WTC11 (cell line): ENCODE measurements at regions not wholly inside any gene's neighbourhood (a gene's known extent, or its start where the extent isn't known, plus 50 kb on each side); places are given as distances from the start of the nearest gene placed in this dataset.
"Not testable (repeated sequence)": the region's sequence is repeated elsewhere in the genome, so short reads cannot be mapped to it uniquely, and the experiment has no call there.

Experiments used
- CREB1 ChIP-seq: sonication (generic); formaldehyde crosslinking; IDR thresholded peaks from 2 replicates; pipeline ENCODE4 v1.8.0; 2023; ENCODE audit warnings: mild to moderate bottlenecking, missing genetic modification reagents
- FOXK1 ChIP-seq: sonication (generic); formaldehyde crosslinking; IDR thresholded peaks from 2 replicates; pipeline ENCODE4 v1.8.0; 2022; ENCODE audit warnings: mild to moderate bottlenecking, moderate library complexity, missing genetic modification reagents
- GABPB1 ChIP-seq: sonication (generic); formaldehyde crosslinking; IDR thresholded peaks from 2 replicates; pipeline ENCODE4 v1.8.1; 2023; ENCODE audit warnings: mild to moderate bottlenecking, missing genetic modification reagents
- TEAD1 ChIP-seq: sonication (generic); formaldehyde crosslinking; IDR thresholded peaks from 2 replicates; pipeline ENCODE4 v1.8.0; 2022; ENCODE audit warnings: mild to moderate bottlenecking, missing genetic modification reagents
- ZNF219 ChIP-seq: sonication (generic); formaldehyde crosslinking; IDR thresholded peaks from 2 replicates; pipeline ENCODE4 v1.8.0; 2023; ENCODE audit warnings: missing genetic modification reagents, mild to moderate bottlenecking, borderline replicate concordance
- TF ChIP-seq, protein P1 (sequence below): fragments of 200-600 bp; IDR thresholded peaks from 2 replicates; pipeline ENCODE4 v1.8.0; 2022; ENCODE audit warnings: antibody characterized with exemption
- TF ChIP-seq, protein P2 (sequence below): sonication (generic); formaldehyde crosslinking; IDR thresholded peaks from 2 replicates; pipeline ENCODE4 v1.8.1; 2023; ENCODE audit warnings: mild to moderate bottlenecking, missing genetic modification reagents, borderline replicate concordance
- TF ChIP-seq, protein P3 (sequence below): sonication (generic); formaldehyde crosslinking; IDR thresholded peaks from 2 replicates; pipeline ENCODE4 v1.8.1; 2022; ENCODE audit warnings: low read depth, missing genetic modification reagents, borderline replicate concordance
- TF ChIP-seq, protein P4 (sequence below): fragments of 250-450 bp; sonication (Bioruptor Pico); IDR thresholded peaks from 2 replicates; pipeline ENCODE4 v1.9.0; 2021; ENCODE audit warnings: mild to moderate bottlenecking, borderline replicate concordance
- TF ChIP-seq, protein P5 (sequence below): sonication (generic); formaldehyde crosslinking; conservative IDR thresholded peaks from 2 replicates; pipeline ENCODE4 v1.8.1; 2023; ENCODE audit warnings: mild to moderate bottlenecking, low read depth, missing genetic modification reagents, moderate library complexity
- TF ChIP-seq, protein P6 (sequence below): fragments of 250-450 bp; sonication (Bioruptor Pico); IDR thresholded peaks from 2 replicates; pipeline ENCODE4 v1.9.0; 2021; ENCODE audit warnings: mild to moderate bottlenecking
- TF ChIP-seq, protein P7 (sequence below): sonication (generic); formaldehyde crosslinking; IDR thresholded peaks from 2 replicates; pipeline ENCODE4 v1.8.1; 2023; ENCODE audit warnings: mild to moderate bottlenecking, missing genetic modification reagents, moderate library complexity
- TF ChIP-seq, protein P8 (sequence below): fragments of 250-450 bp; sonication (Bioruptor Pico); conservative IDR thresholded peaks from 2 replicates; pipeline ENCODE4 v1.9.0; 2021; ENCODE audit warnings: mild to moderate bottlenecking

DNA sequence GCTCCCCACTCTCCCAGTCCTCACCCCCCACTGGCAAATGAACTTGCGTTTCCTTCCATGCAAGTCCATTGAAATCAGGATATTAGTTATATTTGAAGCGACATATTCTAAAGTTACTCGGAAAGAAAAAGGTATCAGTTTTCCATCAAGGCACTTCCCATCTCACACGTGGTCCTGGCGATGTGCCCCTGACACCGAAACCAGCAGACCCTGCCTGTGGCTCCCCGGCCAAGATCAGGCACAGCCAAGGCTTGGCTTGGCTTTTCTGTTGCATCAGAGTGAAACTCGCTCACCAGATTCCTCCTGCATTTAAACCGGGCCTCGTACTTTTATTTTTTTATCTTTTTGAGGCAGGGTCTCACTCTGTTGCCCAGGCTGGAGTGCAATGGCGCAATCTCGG is 195.1 kb downstream of the NPIPB11 start:
- not testable (repeated sequence) for TF ChIP-seq FOXK1 (CRISPR knock-in tag); ZNF219 (CRISPR knock-in tag); GABPB1; TEAD1 (CRISPR knock-in tag); CREB1 (CRISPR knock-in tag)
- TF ChIP-seq, protein P1, sequence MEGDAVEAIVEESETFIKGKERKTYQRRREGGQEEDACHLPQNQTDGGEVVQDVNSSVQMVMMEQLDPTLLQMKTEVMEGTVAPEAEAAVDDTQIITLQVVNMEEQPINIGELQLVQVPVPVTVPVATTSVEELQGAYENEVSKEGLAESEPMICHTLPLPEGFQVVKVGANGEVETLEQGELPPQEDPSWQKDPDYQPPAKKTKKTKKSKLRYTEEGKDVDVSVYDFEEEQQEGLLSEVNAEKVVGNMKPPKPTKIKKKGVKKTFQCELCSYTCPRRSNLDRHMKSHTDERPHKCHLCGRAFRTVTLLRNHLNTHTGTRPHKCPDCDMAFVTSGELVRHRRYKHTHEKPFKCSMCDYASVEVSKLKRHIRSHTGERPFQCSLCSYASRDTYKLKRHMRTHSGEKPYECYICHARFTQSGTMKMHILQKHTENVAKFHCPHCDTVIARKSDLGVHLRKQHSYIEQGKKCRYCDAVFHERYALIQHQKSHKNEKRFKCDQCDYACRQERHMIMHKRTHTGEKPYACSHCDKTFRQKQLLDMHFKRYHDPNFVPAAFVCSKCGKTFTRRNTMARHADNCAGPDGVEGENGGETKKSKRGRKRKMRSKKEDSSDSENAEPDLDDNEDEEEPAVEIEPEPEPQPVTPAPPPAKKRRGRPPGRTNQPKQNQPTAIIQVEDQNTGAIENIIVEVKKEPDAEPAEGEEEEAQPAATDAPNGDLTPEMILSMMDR: not testable (repeated sequence)
- TF ChIP-seq, protein P2, sequence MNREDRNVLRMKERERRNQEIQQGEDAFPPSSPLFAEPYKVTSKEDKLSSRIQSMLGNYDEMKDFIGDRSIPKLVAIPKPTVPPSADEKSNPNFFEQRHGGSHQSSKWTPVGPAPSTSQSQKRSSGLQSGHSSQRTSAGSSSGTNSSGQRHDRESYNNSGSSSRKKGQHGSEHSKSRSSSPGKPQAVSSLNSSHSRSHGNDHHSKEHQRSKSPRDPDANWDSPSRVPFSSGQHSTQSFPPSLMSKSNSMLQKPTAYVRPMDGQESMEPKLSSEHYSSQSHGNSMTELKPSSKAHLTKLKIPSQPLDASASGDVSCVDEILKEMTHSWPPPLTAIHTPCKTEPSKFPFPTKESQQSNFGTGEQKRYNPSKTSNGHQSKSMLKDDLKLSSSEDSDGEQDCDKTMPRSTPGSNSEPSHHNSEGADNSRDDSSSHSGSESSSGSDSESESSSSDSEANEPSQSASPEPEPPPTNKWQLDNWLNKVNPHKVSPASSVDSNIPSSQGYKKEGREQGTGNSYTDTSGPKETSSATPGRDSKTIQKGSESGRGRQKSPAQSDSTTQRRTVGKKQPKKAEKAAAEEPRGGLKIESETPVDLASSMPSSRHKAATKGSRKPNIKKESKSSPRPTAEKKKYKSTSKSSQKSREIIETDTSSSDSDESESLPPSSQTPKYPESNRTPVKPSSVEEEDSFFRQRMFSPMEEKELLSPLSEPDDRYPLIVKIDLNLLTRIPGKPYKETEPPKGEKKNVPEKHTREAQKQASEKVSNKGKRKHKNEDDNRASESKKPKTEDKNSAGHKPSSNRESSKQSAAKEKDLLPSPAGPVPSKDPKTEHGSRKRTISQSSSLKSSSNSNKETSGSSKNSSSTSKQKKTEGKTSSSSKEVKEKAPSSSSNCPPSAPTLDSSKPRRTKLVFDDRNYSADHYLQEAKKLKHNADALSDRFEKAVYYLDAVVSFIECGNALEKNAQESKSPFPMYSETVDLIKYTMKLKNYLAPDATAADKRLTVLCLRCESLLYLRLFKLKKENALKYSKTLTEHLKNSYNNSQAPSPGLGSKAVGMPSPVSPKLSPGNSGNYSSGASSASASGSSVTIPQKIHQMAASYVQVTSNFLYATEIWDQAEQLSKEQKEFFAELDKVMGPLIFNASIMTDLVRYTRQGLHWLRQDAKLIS (CRISPR knock-in tag): not testable (repeated sequence)
- TF ChIP-seq, protein P3, sequence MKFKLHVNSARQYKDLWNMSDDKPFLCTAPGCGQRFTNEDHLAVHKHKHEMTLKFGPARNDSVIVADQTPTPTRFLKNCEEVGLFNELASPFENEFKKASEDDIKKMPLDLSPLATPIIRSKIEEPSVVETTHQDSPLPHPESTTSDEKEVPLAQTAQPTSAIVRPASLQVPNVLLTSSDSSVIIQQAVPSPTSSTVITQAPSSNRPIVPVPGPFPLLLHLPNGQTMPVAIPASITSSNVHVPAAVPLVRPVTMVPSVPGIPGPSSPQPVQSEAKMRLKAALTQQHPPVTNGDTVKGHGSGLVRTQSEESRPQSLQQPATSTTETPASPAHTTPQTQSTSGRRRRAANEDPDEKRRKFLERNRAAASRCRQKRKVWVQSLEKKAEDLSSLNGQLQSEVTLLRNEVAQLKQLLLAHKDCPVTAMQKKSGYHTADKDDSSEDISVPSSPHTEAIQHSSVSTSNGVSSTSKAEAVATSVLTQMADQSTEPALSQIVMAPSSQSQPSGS: not testable (repeated sequence)
- TF ChIP-seq, protein P4, sequence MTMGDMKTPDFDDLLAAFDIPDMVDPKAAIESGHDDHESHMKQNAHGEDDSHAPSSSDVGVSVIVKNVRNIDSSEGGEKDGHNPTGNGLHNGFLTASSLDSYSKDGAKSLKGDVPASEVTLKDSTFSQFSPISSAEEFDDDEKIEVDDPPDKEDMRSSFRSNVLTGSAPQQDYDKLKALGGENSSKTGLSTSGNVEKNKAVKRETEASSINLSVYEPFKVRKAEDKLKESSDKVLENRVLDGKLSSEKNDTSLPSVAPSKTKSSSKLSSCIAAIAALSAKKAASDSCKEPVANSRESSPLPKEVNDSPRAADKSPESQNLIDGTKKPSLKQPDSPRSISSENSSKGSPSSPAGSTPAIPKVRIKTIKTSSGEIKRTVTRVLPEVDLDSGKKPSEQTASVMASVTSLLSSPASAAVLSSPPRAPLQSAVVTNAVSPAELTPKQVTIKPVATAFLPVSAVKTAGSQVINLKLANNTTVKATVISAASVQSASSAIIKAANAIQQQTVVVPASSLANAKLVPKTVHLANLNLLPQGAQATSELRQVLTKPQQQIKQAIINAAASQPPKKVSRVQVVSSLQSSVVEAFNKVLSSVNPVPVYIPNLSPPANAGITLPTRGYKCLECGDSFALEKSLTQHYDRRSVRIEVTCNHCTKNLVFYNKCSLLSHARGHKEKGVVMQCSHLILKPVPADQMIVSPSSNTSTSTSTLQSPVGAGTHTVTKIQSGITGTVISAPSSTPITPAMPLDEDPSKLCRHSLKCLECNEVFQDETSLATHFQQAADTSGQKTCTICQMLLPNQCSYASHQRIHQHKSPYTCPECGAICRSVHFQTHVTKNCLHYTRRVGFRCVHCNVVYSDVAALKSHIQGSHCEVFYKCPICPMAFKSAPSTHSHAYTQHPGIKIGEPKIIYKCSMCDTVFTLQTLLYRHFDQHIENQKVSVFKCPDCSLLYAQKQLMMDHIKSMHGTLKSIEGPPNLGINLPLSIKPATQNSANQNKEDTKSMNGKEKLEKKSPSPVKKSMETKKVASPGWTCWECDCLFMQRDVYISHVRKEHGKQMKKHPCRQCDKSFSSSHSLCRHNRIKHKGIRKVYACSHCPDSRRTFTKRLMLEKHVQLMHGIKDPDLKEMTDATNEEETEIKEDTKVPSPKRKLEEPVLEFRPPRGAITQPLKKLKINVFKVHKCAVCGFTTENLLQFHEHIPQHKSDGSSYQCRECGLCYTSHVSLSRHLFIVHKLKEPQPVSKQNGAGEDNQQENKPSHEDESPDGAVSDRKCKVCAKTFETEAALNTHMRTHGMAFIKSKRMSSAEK (CRISPR knock-in tag): not testable (repeated sequence)
- TF ChIP-seq, protein P5, sequence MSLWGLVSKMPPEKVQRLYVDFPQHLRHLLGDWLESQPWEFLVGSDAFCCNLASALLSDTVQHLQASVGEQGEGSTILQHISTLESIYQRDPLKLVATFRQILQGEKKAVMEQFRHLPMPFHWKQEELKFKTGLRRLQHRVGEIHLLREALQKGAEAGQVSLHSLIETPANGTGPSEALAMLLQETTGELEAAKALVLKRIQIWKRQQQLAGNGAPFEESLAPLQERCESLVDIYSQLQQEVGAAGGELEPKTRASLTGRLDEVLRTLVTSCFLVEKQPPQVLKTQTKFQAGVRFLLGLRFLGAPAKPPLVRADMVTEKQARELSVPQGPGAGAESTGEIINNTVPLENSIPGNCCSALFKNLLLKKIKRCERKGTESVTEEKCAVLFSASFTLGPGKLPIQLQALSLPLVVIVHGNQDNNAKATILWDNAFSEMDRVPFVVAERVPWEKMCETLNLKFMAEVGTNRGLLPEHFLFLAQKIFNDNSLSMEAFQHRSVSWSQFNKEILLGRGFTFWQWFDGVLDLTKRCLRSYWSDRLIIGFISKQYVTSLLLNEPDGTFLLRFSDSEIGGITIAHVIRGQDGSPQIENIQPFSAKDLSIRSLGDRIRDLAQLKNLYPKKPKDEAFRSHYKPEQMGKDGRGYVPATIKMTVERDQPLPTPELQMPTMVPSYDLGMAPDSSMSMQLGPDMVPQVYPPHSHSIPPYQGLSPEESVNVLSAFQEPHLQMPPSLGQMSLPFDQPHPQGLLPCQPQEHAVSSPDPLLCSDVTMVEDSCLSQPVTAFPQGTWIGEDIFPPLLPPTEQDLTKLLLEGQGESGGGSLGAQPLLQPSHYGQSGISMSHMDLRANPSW: not testable (repeated sequence)
- TF ChIP-seq, protein P6, sequence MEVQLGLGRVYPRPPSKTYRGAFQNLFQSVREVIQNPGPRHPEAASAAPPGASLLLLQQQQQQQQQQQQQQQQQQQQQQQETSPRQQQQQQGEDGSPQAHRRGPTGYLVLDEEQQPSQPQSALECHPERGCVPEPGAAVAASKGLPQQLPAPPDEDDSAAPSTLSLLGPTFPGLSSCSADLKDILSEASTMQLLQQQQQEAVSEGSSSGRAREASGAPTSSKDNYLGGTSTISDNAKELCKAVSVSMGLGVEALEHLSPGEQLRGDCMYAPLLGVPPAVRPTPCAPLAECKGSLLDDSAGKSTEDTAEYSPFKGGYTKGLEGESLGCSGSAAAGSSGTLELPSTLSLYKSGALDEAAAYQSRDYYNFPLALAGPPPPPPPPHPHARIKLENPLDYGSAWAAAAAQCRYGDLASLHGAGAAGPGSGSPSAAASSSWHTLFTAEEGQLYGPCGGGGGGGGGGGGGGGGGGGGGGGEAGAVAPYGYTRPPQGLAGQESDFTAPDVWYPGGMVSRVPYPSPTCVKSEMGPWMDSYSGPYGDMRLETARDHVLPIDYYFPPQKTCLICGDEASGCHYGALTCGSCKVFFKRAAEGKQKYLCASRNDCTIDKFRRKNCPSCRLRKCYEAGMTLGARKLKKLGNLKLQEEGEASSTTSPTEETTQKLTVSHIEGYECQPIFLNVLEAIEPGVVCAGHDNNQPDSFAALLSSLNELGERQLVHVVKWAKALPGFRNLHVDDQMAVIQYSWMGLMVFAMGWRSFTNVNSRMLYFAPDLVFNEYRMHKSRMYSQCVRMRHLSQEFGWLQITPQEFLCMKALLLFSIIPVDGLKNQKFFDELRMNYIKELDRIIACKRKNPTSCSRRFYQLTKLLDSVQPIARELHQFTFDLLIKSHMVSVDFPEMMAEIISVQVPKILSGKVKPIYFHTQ (CRISPR knock-in tag): not testable (repeated sequence)
- TF ChIP-seq, protein P7, sequence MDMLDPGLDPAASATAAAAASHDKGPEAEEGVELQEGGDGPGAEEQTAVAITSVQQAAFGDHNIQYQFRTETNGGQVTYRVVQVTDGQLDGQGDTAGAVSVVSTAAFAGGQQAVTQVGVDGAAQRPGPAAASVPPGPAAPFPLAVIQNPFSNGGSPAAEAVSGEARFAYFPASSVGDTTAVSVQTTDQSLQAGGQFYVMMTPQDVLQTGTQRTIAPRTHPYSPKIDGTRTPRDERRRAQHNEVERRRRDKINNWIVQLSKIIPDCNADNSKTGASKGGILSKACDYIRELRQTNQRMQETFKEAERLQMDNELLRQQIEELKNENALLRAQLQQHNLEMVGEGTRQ (CRISPR knock-in tag): not testable (repeated sequence)
- TF ChIP-seq, protein P8, sequence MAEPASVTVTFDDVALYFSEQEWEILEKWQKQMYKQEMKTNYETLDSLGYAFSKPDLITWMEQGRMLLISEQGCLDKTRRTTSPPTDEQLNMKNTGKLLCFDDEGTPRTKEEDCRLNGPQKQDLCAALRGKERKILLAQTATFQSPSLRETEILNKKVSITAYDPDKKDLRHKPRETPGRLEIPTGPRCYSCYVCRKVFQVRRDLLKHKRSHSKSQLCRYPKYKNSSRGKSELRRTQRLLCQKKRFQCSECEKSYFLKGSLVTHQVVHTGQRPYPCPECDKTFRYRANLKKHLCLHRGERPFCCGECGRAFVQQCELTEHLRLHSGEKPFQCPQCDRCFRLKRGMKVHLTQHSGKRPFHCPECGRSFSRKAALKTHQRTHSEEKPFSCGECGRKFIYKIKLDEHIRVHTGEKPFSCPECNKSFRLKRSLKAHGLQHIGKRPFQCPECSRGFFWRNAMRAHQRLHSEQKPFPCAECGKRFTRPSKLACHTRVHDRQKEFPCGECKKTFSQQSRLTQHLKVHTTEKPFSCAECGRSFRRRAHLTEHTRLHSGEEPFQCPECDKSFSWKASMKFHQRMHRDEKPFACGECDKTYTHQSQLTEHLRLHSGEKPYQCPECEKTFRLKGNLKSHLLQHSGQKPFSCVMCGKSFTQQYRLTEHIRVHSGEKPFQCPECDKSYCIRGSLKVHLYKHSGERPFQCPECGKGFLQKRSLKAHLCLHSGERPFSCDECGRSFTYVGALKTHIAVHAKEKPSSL (CRISPR knock-in tag): not testable (repeated sequence)
